A549 (cell line): ENCODE measurements at regions not wholly inside any gene's neighbourhood (a gene's known extent, or its start where the extent isn't known, plus 50 kb on each side); places are given as distances from the start of the nearest gene placed in this dataset.
"Not testable (repeated sequence)": the region's sequence is repeated elsewhere in the genome, so short reads cannot be mapped to it uniquely, and the experiment has no call there.

Experiments used
- ATAC-seq, 2 experiments: fragments of 200-7000 bp in 1 of 2; fragments of >200 bp in 1 of 2; cut with Nextera tagmentation in 1 of 2; cut with Tn5 transposase in 1 of 2; 3 replicates each; pipeline versions ENCODE4 v1.8.0 to v1.9.1; 2018 to 2020; ENCODE audit warnings: mild to moderate bottlenecking in 1 of 2, moderate library complexity in 1 of 2
- CTCF ChIA-PET: fragments of 300-600 bp; sonication (Branson Sonifier 250); formaldehyde crosslinking; extraction: SDS; loops from one replicate; lab custom pipeline; 2021; ENCODE audit warnings: antibody characterized with exemption, inconsistent platforms; lab: Yijun Ruan, JAX
- POLR2A ChIA-PET: fragments of 350-600 bp; formaldehyde crosslinking; extraction: SDS; loops from one replicate; lab custom pipeline; 2021; ENCODE audit warnings: antibody characterized with exemption, inconsistent platforms; lab: Yijun Ruan, JAX
- DNase-seq, 2 experiments: peaks; one replicate each; pipeline versions ENCODE4 v3.0.0 to v3.0.0-alpha.2; 2011 to 2016; ENCODE audit warnings: low read depth in 1 of 2, low spot score in 1 of 2
- FAIRE-seq: peaks from 2 replicates; lab custom pipeline; 2011; peaks lifted over from hg19 to GRCh38; lab: Jason Lieb, UNC
- H3K27ac ChIP-seq, 2 experiments: fragments of >200 bp; sonication (Bioruptor Twin); formaldehyde crosslinking; 3 replicates each; pipeline ENCODE4 v1.5.1; 2016 to 2017
- H3K4me1 ChIP-seq: fragments of >200 bp; sonication (Bioruptor Twin); formaldehyde crosslinking; 3 replicates; pipeline ENCODE4 v1.6.1; 2016
- H3K4me2 ChIP-seq: fragments of >200 bp; sonication (Bioruptor Twin); formaldehyde crosslinking; 3 replicates; pipeline ENCODE4 v1.6.1; 2016
- H3K4me3 ChIP-seq: fragments of >200 bp; sonication (Bioruptor Twin); formaldehyde crosslinking; 3 replicates; pipeline ENCODE4 v1.5.1; 2016
- H3K9me3 ChIP-seq: fragments of >200 bp; sonication (Bioruptor Twin); formaldehyde crosslinking; 3 replicates; pipeline ENCODE4 v1.6.1; 2016
- ATOH8 ChIP-seq: fragments of 250-450 bp; sonication (Bioruptor Pico); IDR thresholded peaks from 2 replicates; pipeline ENCODE4 v1.5.0; 2020; ENCODE audit warnings: low read depth, mild to moderate bottlenecking, moderate library complexity
- BHLHE40 ChIP-seq: IDR thresholded peaks from 2 replicates; pipeline ENCODE4 v1.6.1; 2012; ENCODE audit warnings: low read depth, low read length, inconsistent platforms
- CBX8 ChIP-seq: fragments of 200-600 bp; sonication (generic); IDR thresholded peaks from 2 replicates; pipeline ENCODE4 v1.6.1; 2016
- CEBPB ChIP-seq, 2 experiments: fragments of >200 bp in 1 of 2; sonication (Bioruptor Twin) in 1 of 2; formaldehyde crosslinking in 1 of 2; IDR thresholded peaks; 2 replicates each; pipeline ENCODE4 v1.6.1; 2012 to 2016
- FOSB ChIP-seq: fragments of 250-450 bp; sonication (Bioruptor Pico); IDR thresholded peaks from 2 replicates; pipeline ENCODE4 v1.5.0; 2020; ENCODE audit warnings: mild to moderate bottlenecking, moderate library complexity
- FOSL2 ChIP-seq, 2 experiments: fragments of 450-650 bp in 1 of 2; fragments of >200 bp in 1 of 2; sonication (Bioruptor Twin) in 1 of 2; formaldehyde crosslinking; IDR thresholded peaks; 2 replicates each; pipeline versions ENCODE4 v1.5.0 to v1.6.1; 2016 to 2020; ENCODE audit warnings: mild to moderate bottlenecking in 1 of 2, moderate library complexity in 1 of 2
- GATA3 ChIP-seq: IDR thresholded peaks from 2 replicates; pipeline ENCODE4 v1.6.1; 2012; ENCODE audit warnings: borderline replicate concordance
- HOXB13 ChIP-seq: fragments of 250-450 bp; sonication (Bioruptor Pico); IDR thresholded peaks from 2 replicates; pipeline ENCODE4 v1.5.0; 2020; ENCODE audit warnings: low read depth, mild to moderate bottlenecking, moderate library complexity
- KDM5A ChIP-seq: fragments of 200-600 bp; sonication (generic); IDR thresholded peaks from 2 replicates; pipeline ENCODE4 v1.6.1; 2016; ENCODE audit warnings: antibody characterized with exemption, mild to moderate bottlenecking
- PHF8 ChIP-seq: fragments of 200-600 bp; sonication (generic); IDR thresholded peaks from 2 replicates; pipeline ENCODE4 v1.6.1; 2016; ENCODE audit warnings: low read depth, mild to moderate bottlenecking, antibody characterized with exemption, moderate library complexity, borderline replicate concordance
- POLR2A ChIP-seq: IDR thresholded peaks from 2 replicates; pipeline ENCODE4 v1.6.1; 2012; ENCODE audit warnings: mild to moderate bottlenecking, low read length
- POLR2AphosphoS2 ChIP-seq: conservative IDR thresholded peaks from 2 replicates; pipeline ENCODE4 v1.6.1; 2012; ENCODE audit warnings: low read length, improper control_type of control experiment, inconsistent platforms
- RAD21 ChIP-seq, 2 experiments: fragments of >200 bp in 1 of 2; sonication (Bioruptor Twin) in 1 of 2; formaldehyde crosslinking in 1 of 2; IDR thresholded peaks in 1 of 2; conservative IDR thresholded peaks in 1 of 2; 2 replicates in 1 of 2; 3 replicates in 1 of 2; pipeline ENCODE4 v1.6.1; 2012 to 2018; ENCODE audit warnings: inconsistent platforms in 1 of 2
- RCOR1 ChIP-seq: fragments of 150-350 bp; IDR thresholded peaks from 2 replicates; pipeline ENCODE4 v1.6.1; 2014; ENCODE audit warnings: antibody characterized with exemption, low read length, low read depth
- ZC3H11A ChIP-seq: fragments of 450-650 bp; IDR thresholded peaks from 2 replicates; pipeline ENCODE4 v1.6.1; 2014; ENCODE audit warnings: antibody characterized with exemption, mild to moderate bottlenecking
- WGBS: methylation state at CpG from one replicate; pipeline ENCODE4 v1.1.6; 2017; ENCODE audit errors: missing lambda C conversion rate; 5-methylcytosine and 5-hydroxymethylcytosine counted together
- TF ChIP-seq, protein P1 (sequence below): IDR thresholded peaks from 2 replicates; pipeline ENCODE4 v1.6.1; 2012; ENCODE audit warnings: low read depth, borderline replicate concordance

DNA sequence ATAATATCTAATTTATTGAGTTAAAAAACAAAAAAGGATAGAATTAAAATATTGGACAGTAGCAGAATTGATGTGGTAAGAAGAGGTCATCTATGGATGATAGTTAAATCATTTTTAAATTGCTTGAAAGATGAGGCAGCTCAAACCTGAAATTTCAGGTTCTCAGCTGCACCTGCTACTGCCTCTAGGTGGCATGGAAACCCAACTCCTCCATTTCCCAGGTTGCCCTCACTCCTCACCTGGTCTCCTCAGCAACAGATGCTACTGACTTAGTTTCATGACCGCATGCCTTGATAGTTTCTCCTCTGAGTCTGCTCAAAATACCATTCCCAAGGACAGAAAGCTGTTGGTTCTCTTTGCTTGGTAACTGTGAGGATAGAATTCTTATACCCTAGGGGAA, 148.1 kb downstream of the ABHD5 start:
- ATAC-seq (no peak), DNase-seq (peak in 1 of 2 experiments; percentile 10), FAIRE-seq (no peak)
- ChIA-PET POLR2A (no interaction called here), CTCF (interaction anchor here (2.3 kb wide), 1 partner anchor 16 kb away, joined by 6 read pairs; no protein-coding TSS in a partner anchor)
- H3K4me2 ChIP-seq: no peak overlapping the region
- no peak overlapping the region for H3K27ac ChIP-seq
- 82% methylated on average over 1 of the region's 1 CpG for WGBS
- H3K4me1 ChIP-seq: no peaks in the 10 kb centered on the region
- no peak overlapping the region for H3K4me3 ChIP-seq
- no peak for TF ChIP-seq KDM5A
- TF ChIP-seq RCOR1: no peak
- peak in 1 of 2 experiments; percentile 36; a peak in 2 of 5 replicates for TF ChIP-seq RAD21 (conservative IDR thresholded peaks at IDR 0.05 in 1 of 2, IDR thresholded peaks at IDR 0.05 in 1 of 2)
- H3K9me3 ChIP-seq: peaks cover 27% of the 10 kb centered on the region

GRCh38 chr3:43843386-43843785, 152.6 kb downstream of the ABHD5 start:
- no peak for TF ChIP-seq ZC3H11A
- no peak for TF ChIP-seq PHF8
- H3K4me2 ChIP-seq: no peak overlapping the region
- no peaks in the 10 kb centered on the region for H3K4me1 ChIP-seq
- ChIA-PET CTCF (interaction anchor here (2.2 kb wide), 1 partner anchor 12 kb away, joined by 11 read pairs; no protein-coding TSS in a partner anchor), POLR2A (no interaction called here)
- WGBS: 87% methylated on average over 4 of the region's 4 CpGs
- no peak overlapping the region for H3K4me3 ChIP-seq
- H3K27ac ChIP-seq: no peak overlapping the region
- DNase-seq (no peak), FAIRE-seq (no peak), ATAC-seq (no peak)
- peaks cover 26% of the 10 kb centered on the region for H3K9me3 ChIP-seq

GRCh38 chr3:43844757-43845156, 154.0 kb downstream of the ABHD5 start:
- H3K9me3 ChIP-seq: peaks cover 21% of the 10 kb centered on the region
- WGBS: 40% methylated on average over 3 of the region's 3 CpGs
- H3K27ac ChIP-seq: no peak overlapping the region
- DNase-seq (no peak), ATAC-seq (no peak)
- no peak overlapping the region for H3K4me3 ChIP-seq
- H3K4me1 ChIP-seq: no peaks in the 10 kb centered on the region
- TF ChIP-seq CEBPB (IDR thresholded peaks at IDR 0.05): no peak
- TF ChIP-seq FOSL2 (IDR thresholded peaks at IDR 0.05): no peak
- no peak for TF ChIP-seq FOSL2 (CRISPR knock-in tag; IDR thresholded peaks at IDR 0.05)
- TF ChIP-seq HOXB13 (CRISPR knock-in tag): no peak
- no peak for TF ChIP-seq POLR2AphosphoS2
- TF ChIP-seq CBX8: no peak
- TF ChIP-seq FOSB (CRISPR knock-in tag): no peak
- no peak for TF ChIP-seq POLR2A
- TF ChIP-seq GATA3: no peak
- TF ChIP-seq, protein P1, sequence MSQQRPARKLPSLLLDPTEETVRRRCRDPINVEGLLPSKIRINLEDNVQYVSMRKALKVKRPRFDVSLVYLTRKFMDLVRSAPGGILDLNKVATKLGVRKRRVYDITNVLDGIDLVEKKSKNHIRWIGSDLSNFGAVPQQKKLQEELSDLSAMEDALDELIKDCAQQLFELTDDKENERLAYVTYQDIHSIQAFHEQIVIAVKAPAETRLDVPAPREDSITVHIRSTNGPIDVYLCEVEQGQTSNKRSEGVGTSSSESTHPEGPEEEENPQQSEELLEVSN: no peak
- no peak for TF ChIP-seq ATOH8 (CRISPR knock-in tag)
- no peak for TF ChIP-seq BHLHE40
- TF ChIP-seq, all 56 proteins: peak for 0
- FAIRE-seq: no peak
- CTCF ChIA-PET: no interaction called here
- no peak overlapping the region for H3K4me2 ChIP-seq
- POLR2A ChIA-PET: no interaction called here

DNA sequence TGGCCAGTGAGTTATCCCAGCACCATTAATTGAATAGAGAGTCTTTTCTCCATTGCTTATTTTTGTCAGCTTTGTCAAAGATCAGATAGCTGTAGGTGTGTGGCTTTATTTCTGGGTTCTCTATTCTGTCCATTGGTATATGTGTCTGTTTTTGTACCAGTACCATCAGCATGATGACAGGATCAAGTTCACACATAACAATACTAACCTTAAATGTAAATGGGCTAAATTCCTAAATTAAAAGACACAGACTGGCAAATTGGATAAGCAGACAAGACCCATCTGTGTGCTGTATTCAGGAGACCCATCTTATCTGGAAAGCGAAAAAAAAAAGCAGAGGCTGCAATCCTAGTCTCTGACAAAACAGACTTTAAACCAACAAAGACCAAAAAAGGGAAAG, 154.8 kb downstream of the ABHD5 start:
- H3K4me2 ChIP-seq, POLR2A ChIA-PET, H3K27ac ChIP-seq, CTCF ChIA-PET, H3K4me1 ChIP-seq, DNase-seq, FAIRE-seq, H3K4me3 ChIP-seq, ATAC-seq: not testable (repeated sequence)
- WGBS: 20% methylated on average over 1 of the region's 1 CpG
- peaks cover 19% of the 10 kb centered on the region; the same call in 2 of the 3 replicates for H3K9me3 ChIP-seq
